Keratinocyte (primary cell): ENCODE measurements at regions not wholly inside any gene's neighbourhood (a gene's known extent, or its start where the extent isn't known, plus 50 kb on each side); places are given as distances from the start of the nearest gene placed in this dataset.

Experiments
- DNase-seq: peaks from one replicate; pipeline ENCODE4 v3.0.0-alpha.2; 2011; ENCODE audit warnings: low read depth, missing footprints, low spot score
- FAIRE-seq: peaks from 2 replicates; lab custom pipeline; 2011; peaks lifted over from hg19 to GRCh38; lab: Jason Lieb, UNC
- H2AFZ ChIP-seq: 2 replicates; pipeline ENCODE4 v1.6.0; 2012; ENCODE audit warnings: low read length, control low read depth, inconsistent platforms; ENCODE audit not compliant: control insufficient read depth
- H3K27ac ChIP-seq: 2 replicates; pipeline ENCODE4 v1.5.1; 2011; ENCODE audit warnings: low read length; ENCODE audit not compliant: control insufficient read depth, insufficient read depth
- H3K27me3 ChIP-seq: 3 replicates; pipeline ENCODE4 v1.6.0; 2011; ENCODE audit warnings: low read length; ENCODE audit not compliant: control insufficient read depth, insufficient read depth; ENCODE audit errors: extremely low read depth
- H3K36me3 ChIP-seq, 2 experiments: 2 replicates in 1 of 2; 3 replicates in 1 of 2; pipeline ENCODE4 v1.5.1; 2011; ENCODE audit warnings: low read length in 2 of 2, mild to moderate bottlenecking in 1 of 2; ENCODE audit not compliant: control insufficient read depth in 2 of 2, insufficient read depth in 2 of 2; ENCODE audit errors: extremely low read depth in 1 of 2
- H3K4me1 ChIP-seq: 3 replicates; pipeline ENCODE4 v1.5.1; 2011; ENCODE audit warnings: low read length; ENCODE audit not compliant: control insufficient read depth, insufficient read depth; ENCODE audit errors: extremely low read depth
- H3K4me2 ChIP-seq: 3 replicates; pipeline ENCODE4 v1.6.0; 2011; ENCODE audit warnings: low read depth, low read length; ENCODE audit not compliant: control insufficient read depth, insufficient read depth; ENCODE audit errors: extremely low read depth
- H3K4me3 ChIP-seq, 3 experiments: fragments of 200-600 bp in 1 of 3; sonication (generic) in 1 of 3; 2 replicates in 2 of 3; 3 replicates in 1 of 3; pipeline ENCODE4 v1.5.1; 2011 to 2016; ENCODE audit warnings: low read length in 3 of 3, mild to moderate bottlenecking in 3 of 3, control low read depth in 2 of 3, inconsistent platforms in 1 of 3, low read depth in 1 of 3, mixed read lengths in 1 of 3, mixed run types in 1 of 3, moderate library complexity in 1 of 3; ENCODE audit not compliant: control insufficient read depth in 2 of 3, insufficient read depth in 2 of 3; ENCODE audit errors: extremely low read depth in 1 of 3
- H3K79me2 ChIP-seq: 2 replicates; pipeline ENCODE4 v1.6.0; 2012; ENCODE audit warnings: low read length; ENCODE audit not compliant: control insufficient read depth, insufficient read depth
- H3K9ac ChIP-seq: 3 replicates; pipeline ENCODE4 v1.6.0; 2011; ENCODE audit warnings: low read length; ENCODE audit not compliant: control insufficient read depth, insufficient read depth; ENCODE audit errors: extremely low read depth
- H3K9me1 ChIP-seq: 3 replicates; pipeline ENCODE4 v1.6.0; 2011; ENCODE audit warnings: low read length; ENCODE audit not compliant: control insufficient read depth, insufficient read depth; ENCODE audit errors: extremely low read depth
- H3K9me3 ChIP-seq: 2 replicates; pipeline ENCODE4 v1.5.1; 2012; ENCODE audit warnings: low read depth, low read length; ENCODE audit not compliant: control insufficient read depth
- H4K20me1 ChIP-seq: 3 replicates; pipeline ENCODE4 v1.6.0; 2011; ENCODE audit warnings: low read length; ENCODE audit not compliant: control insufficient read depth, insufficient read depth; ENCODE audit errors: extremely low read depth
- EZH2 ChIP-seq: IDR thresholded peaks from one replicate; pipeline ENCODE4 v1.6.1; 2012; ENCODE audit warnings: inconsistent platforms, mild to moderate bottlenecking, low read length, moderate library complexity
- dilution Hi-C: fragments of 300-500 bp; cut with MboI; formaldehyde crosslinking; loops from one replicate; pipeline ENCODE4 v1.7.0; 2020; ENCODE audit warnings: low sequenced_read_pairs; ENCODE audit not compliant: extremely low pct_ligation_motif_present
- TF ChIP-seq, protein P1 (sequence below), 3 experiments: IDR thresholded peaks in 1 of 3; conservative IDR thresholded peaks in 1 of 3; optimal IDR thresholded peaks in 1 of 3; 2 replicates in 2 of 3; 3 replicates in 1 of 3; pipeline versions ENCODE3 to v1.5.1; 2011; ENCODE audit warnings: low read length in 3 of 3, mild to moderate bottlenecking in 3 of 3, moderate library complexity in 2 of 3, control low read depth in 1 of 3, inconsistent platforms in 1 of 3; ENCODE audit not compliant: insufficient read depth in 2 of 3; ENCODE audit errors: extremely low read depth in 1 of 3

DNA sequence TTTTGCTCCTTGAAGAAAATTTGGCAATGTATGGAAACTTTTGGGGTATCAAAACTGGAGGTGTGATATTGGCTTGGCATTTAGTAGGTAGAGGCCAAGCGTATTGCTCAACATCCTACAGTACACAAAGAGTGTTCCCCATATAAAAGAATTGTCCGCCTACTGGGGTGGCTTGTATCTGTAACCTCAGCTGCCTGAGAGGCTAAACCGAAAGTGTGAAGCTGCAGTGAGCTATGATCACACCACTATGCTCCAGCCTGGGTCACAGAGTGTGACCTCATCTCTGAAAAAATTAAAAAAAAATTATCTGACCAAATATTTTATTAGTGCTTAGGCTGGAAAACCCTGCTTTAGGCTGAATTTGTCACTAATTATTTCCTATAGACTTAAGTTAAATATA, 483.9 kb downstream of the PYDC2 start:
- Histone ChIP-seq H4K20me1 (no peaks in the 10 kb centered on the region), H3K4me2 (no peak overlapping the region), H3K27me3 (no peaks in the 10 kb centered on the region), H3K27ac (no peak overlapping the region), H3K9me1 (no peaks in the 10 kb centered on the region), H3K4me1 (no peaks in the 10 kb centered on the region), H3K9ac (no peak overlapping the region), H3K9me3 (no peaks in the 10 kb centered on the region), H3K4me3 (no peak overlapping the region), H2AFZ (no peak overlapping the region), H3K79me2 (no peaks in the 10 kb centered on the region), H3K36me3 (no peaks in the 10 kb centered on the region)
- DNase-seq (no peak), FAIRE-seq (no peak)
- TF ChIP-seq, protein P1, sequence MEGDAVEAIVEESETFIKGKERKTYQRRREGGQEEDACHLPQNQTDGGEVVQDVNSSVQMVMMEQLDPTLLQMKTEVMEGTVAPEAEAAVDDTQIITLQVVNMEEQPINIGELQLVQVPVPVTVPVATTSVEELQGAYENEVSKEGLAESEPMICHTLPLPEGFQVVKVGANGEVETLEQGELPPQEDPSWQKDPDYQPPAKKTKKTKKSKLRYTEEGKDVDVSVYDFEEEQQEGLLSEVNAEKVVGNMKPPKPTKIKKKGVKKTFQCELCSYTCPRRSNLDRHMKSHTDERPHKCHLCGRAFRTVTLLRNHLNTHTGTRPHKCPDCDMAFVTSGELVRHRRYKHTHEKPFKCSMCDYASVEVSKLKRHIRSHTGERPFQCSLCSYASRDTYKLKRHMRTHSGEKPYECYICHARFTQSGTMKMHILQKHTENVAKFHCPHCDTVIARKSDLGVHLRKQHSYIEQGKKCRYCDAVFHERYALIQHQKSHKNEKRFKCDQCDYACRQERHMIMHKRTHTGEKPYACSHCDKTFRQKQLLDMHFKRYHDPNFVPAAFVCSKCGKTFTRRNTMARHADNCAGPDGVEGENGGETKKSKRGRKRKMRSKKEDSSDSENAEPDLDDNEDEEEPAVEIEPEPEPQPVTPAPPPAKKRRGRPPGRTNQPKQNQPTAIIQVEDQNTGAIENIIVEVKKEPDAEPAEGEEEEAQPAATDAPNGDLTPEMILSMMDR (optimal IDR thresholded peaks at IDR 0.05 in 1 of 3, IDR thresholded peaks at IDR 0.05 in 1 of 3, conservative IDR thresholded peaks at IDR 0.05 in 1 of 3; ENCODE audit: extremely low read depth in 1 of 3, insufficient read depth in 2 of 3, low read length in 3 of 3): no peak
- TF ChIP-seq EZH2: no peak
- dilution Hi-C loops: no loop called here

GRCh38 chr3:191952186-191952585, 491.2 kb downstream of the PYDC2 start:
- Histone ChIP-seq H3K4me2 (no peak overlapping the region), H3K4me3 (no peak overlapping the region), H3K4me1 (no peaks in the 10 kb centered on the region), H3K27ac (no peak overlapping the region), H3K79me2 (no peaks in the 10 kb centered on the region), H3K27me3 (no peaks in the 10 kb centered on the region), H3K9ac (no peak overlapping the region), H3K9me3 (no peaks in the 10 kb centered on the region), H4K20me1 (no peaks in the 10 kb centered on the region), H2AFZ (no peak overlapping the region), H3K9me1 (no peaks in the 10 kb centered on the region), H3K36me3 (no peaks in the 10 kb centered on the region)
- dilution Hi-C loops: no loop called here
- TF ChIP-seq, protein P1 (optimal IDR thresholded peaks at IDR 0.05 in 1 of 3, IDR thresholded peaks at IDR 0.05 in 1 of 3, conservative IDR thresholded peaks at IDR 0.05 in 1 of 3; ENCODE audit: extremely low read depth in 1 of 3, insufficient read depth in 2 of 3, low read length in 3 of 3): no peak
- no peak for TF ChIP-seq EZH2
- FAIRE-seq (no peak), DNase-seq (no peak)
